Subcutaneous abdominal adipose tissue (tissue), 5 donors: ENCODE measurements at regions not wholly inside any gene's neighbourhood (a gene's known extent, or its start where the extent isn't known, plus 50 kb on each side); places are given as distances from the start of the nearest gene placed in this dataset.

Source experiments
- H3K27ac ChIP-seq: one replicate; pipeline ENCODE4 v1.7.0; 2013; ENCODE audit warnings: low read depth, mild to moderate bottlenecking, inconsistent platforms, low read length, moderate library complexity
- H3K27me3 ChIP-seq, 5 donors: one replicate each; pipeline ENCODE4 v1.7.0; 2013; ENCODE audit warnings: low read length in 5 of 5, inconsistent platforms in 1 of 5; ENCODE audit not compliant: control insufficient read depth in 5 of 5, insufficient read depth in 4 of 5
- H3K36me3 ChIP-seq, 5 donors: one replicate each; pipeline ENCODE4 v1.7.0; 2013; ENCODE audit warnings: low read length in 5 of 5; ENCODE audit not compliant: control insufficient read depth in 5 of 5, insufficient read depth in 5 of 5
- H3K4me1 ChIP-seq, 5 donors: one replicate each; pipeline ENCODE4 v1.7.0; 2013; ENCODE audit warnings: low read length in 5 of 5, mild to moderate bottlenecking in 3 of 5, moderate library complexity in 1 of 5; ENCODE audit not compliant: control insufficient read depth in 5 of 5, insufficient read depth in 5 of 5
- H3K4me3 ChIP-seq, 5 donors: one replicate each; pipeline ENCODE4 v1.7.0; 2013; ENCODE audit warnings: low read length in 5 of 5, low read depth in 1 of 5
- H3K9ac ChIP-seq, 5 donors: one replicate each; pipeline ENCODE4 v1.7.0; 2013; ENCODE audit warnings: low read length in 5 of 5, mild to moderate bottlenecking in 4 of 5, moderate library complexity in 3 of 5
- H3K9me3 ChIP-seq, 5 donors: one replicate each; pipeline ENCODE4 v1.7.0; 2013; ENCODE audit warnings: low read length in 5 of 5; ENCODE audit not compliant: control insufficient read depth in 5 of 5
- donor health status: healthy.
- donor health status: healthy.
- donor health status: healthy.
- donor health status: healthy.
- donor health status: healthy.

DNA sequence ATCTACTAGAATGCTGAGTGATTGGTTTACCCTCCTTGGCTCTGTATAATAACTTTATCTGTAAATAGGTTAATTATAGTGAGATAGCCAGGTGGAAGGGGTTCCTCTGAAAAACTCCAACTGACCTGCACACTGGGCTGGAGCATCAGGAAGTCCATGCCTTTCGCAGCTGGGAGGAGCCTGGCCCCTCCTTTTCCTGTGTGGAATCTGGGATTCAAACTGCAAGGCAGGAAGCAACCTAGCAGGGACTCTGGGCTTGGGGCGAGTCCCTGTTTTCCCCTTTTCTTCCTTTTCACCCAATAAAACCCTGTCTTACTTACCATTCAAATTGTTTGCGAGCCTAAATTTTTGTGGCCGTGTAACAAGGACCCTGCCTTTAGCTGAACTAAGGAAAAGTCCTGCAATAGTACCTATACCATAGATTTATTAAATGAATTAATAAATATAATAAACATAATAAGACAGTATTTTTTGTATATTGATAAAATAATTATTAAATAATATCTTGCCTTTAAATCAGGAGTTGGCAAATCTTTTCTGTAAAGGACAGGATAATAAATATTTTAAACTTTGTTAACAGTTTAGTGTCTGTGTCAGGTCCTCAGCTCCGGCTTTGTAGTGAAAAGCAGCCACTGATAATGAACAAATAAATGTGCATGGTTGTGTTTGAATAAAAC is 406.2 kb upstream of the MMS22L start:
- no peaks in the 10 kb centered on the region for H3K27me3 ChIP-seq
- H3K4me1 ChIP-seq, result no peaks in the 10 kb centered on the region
- no peak overlapping the region for H3K9ac ChIP-seq
- H3K9me3 ChIP-seq, result no peaks in the 10 kb centered on the region
- H3K36me3 ChIP-seq, result no peaks in the 10 kb centered on the region
- H3K4me3 ChIP-seq, result no peak overlapping the region
- no peak overlapping the region for H3K27ac ChIP-seq

DNA sequence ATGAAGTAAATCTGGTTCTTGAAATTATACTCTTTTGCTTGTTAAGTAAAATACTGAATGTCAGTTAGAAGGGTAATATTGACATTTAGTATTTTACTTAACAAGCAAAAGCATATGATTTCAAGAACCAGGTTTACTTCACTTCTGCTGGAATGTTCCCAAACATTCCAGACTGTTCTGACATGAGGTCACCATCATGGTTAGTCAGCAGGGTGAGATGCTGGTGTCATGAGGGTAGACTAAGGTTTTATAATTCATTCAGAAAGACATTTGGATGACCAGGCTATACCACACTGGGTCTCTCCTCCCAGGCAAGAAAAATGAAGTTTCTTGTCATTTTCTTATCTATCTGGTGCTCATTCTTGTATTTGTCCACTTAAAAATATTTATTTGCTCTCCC is 414.4 kb upstream of the MMS22L start:
- Histone ChIP-seq H3K27me3 (no peaks in the 10 kb centered on the region), H3K4me1 (no peaks in the 10 kb centered on the region), H3K4me3 (no peak overlapping the region), H3K36me3 (no peaks in the 10 kb centered on the region), H3K9me3 (no peaks in the 10 kb centered on the region), H3K27ac (no peak overlapping the region), H3K9ac (no peak overlapping the region)

DNA sequence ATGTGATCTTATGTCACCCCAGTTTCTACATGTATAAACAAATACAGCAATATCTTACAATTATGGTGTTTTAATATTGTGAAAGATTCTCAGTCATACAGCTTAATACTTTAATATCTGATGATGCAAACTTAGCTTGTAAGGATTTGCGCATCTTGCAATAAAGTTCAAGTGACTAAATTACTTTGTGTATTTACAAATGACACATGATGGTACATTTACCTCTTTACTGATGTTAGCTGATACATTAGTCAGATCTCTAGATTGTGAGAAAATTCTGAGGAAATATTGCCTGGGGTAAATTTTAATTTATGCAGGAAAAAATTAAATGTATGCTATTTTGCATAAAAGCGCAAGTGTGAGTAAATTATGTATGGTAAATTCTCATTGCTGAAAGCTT is 418.8 kb upstream of the MMS22L start:
- Histone ChIP-seq H3K27me3 (no peaks in the 10 kb centered on the region), H3K27ac (no peak overlapping the region), H3K36me3 (no peaks in the 10 kb centered on the region), H3K4me3 (no peak overlapping the region), H3K9me3 (no peaks in the 10 kb centered on the region), H3K4me1 (no peaks in the 10 kb centered on the region), H3K9ac (no peak overlapping the region)

DNA sequence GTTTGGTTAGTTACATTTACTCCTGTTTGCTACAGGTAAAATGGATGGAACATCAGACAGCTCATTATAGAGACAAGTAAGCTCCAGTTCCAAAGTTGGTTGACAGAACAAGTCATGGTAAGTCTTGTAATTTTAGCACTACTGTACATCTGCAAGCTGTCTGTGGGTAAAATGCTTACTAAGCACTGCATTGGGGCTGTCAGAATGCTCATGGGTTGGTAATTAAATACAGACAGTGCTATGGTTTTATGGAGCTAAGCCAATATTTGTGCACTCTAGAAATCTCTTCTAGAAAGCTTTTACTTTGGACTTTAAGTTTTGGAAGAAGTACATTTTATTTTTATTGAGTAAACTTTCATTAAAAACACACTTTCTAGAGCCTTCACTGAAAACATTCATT is 419.2 kb upstream of the MMS22L start:
- Histone ChIP-seq H3K27ac (no peak overlapping the region), H3K9ac (no peak overlapping the region), H3K9me3 (no peaks in the 10 kb centered on the region), H3K4me1 (no peaks in the 10 kb centered on the region), H3K36me3 (no peaks in the 10 kb centered on the region), H3K27me3 (no peaks in the 10 kb centered on the region), H3K4me3 (no peak overlapping the region)

DNA sequence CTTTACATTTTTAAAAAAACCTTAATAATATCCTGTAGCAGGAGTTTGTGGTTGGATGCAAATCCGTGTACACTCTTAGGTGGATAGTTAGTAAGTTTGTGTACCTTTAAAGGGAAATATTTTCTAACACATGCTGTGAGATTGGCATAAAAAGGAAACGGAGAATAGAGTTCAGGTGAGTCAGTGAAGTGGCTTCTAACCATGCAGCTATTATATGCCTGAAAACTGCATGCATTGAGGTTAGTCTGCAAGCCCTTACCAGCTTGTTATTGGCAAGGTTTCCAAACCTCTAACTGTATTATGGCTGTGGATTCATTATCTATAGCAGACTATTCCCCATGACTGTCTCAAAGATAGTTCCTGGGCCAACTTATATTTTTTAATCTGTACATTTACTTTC is 420.6 kb upstream of the MMS22L start:
- Histone ChIP-seq H3K4me3 (no peak overlapping the region), H3K27ac (no peak overlapping the region), H3K9ac (no peak overlapping the region), H3K9me3 (no peaks in the 10 kb centered on the region), H3K27me3 (no peaks in the 10 kb centered on the region), H3K36me3 (no peaks in the 10 kb centered on the region), H3K4me1 (no peaks in the 10 kb centered on the region)

DNA sequence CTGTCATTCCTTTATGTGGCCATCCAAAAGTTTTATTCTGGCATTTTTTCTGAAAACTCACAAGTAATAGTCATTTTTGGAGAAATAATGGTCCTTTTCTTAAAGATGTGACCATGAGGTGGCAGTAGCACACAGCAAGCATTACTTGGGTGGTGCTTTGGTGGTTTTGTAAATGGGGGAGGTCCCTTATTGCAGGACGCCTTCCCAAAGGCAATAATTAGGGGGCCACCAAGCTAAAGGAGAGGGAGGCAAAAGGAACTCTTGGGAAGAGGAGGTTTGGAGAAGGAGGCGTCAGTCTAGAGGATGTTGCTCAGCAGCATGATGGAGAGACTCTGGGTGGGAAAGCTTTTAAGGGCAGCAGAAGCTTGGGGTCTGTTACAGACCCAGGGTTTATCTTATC is 422.6 kb upstream of the MMS22L start:
- Histone ChIP-seq H3K27ac (no peak overlapping the region), H3K9ac (no peak overlapping the region), H3K9me3 (no peaks in the 10 kb centered on the region), H3K4me1 (no peaks in the 10 kb centered on the region), H3K36me3 (no peaks in the 10 kb centered on the region), H3K27me3 (no peaks in the 10 kb centered on the region), H3K4me3 (no peak overlapping the region)

DNA sequence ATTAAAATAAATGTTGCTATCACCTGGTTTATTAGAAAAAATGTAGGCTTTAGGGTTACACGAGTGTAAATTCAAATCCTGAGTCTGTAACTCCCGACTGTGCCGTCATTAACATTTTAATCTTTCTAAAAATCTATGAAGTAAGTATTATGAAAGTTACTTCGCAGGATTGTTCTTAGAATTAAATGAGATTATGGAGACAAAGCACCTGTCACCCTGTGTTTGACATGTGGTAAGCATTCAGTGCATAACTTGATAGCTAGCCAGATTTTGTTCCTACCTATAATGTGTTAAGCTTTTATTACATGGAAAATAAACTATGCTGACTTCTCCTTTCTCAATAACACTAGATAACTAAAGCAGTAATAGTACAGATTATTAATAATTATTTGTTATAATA is 429.7 kb upstream of the MMS22L start:
- no peak overlapping the region for H3K9ac ChIP-seq
- H3K4me1 ChIP-seq, result no peaks in the 10 kb centered on the region
- peaks cover 0 to 4% (median 3%) of the 10 kb centered on the region in 5 donors for H3K9me3 ChIP-seq
- no peaks in the 10 kb centered on the region for H3K27me3 ChIP-seq
- H3K4me3 ChIP-seq, result no peak overlapping the region
- H3K27ac ChIP-seq, result no peak overlapping the region
- no peaks in the 10 kb centered on the region for H3K36me3 ChIP-seq

DNA sequence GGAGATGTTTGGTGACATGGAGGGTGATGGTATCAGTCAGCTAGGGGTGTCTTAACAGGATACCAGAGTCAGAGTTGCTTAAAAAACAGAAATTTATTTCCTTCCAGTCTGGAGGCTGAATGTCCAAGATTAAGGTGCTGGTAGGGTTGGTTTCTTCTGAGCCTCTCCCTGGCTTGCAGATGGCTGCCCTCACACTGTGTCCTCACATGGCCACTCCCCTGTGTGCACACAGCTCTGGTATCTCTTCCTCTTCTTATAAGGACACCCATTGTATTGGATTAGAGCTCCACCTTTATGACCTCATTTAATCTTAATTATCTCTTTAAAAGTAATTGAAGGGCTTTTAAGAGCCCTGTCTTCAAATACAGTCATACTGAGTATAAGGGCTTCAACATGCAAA is 431.8 kb upstream of the MMS22L start:
- H3K4me3 ChIP-seq, result no peak overlapping the region
- peaks cover 0 to 4% (median 3%) of the 10 kb centered on the region in 5 donors for H3K9me3 ChIP-seq
- no peaks in the 10 kb centered on the region for H3K36me3 ChIP-seq
- H3K4me1 ChIP-seq, result no peaks in the 10 kb centered on the region
- no peaks in the 10 kb centered on the region for H3K27me3 ChIP-seq
- no peak overlapping the region for H3K9ac ChIP-seq
- H3K27ac ChIP-seq, result no peak overlapping the region

DNA sequence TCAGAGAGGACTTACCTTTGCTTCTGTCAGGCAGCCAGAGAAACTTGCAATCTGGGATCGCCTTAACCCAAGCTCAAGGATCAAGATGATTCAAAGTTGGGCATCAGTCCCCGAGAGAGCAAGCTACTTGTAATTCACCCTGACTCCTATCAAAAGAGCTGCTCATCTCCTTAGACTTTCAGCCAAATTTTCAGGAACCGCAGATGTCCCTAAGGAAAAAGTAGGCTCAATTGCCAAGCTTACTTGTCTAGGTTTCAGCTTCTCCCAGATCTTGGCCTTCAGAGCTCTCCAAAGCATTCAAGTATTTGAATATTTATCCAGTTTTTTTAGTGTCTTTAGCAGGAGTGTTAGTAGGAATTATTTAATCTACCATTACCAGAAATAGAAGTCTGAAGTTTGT is 434.1 kb upstream of the MMS22L start:
- H3K4me1 ChIP-seq, result no peaks in the 10 kb centered on the region
- H3K27me3 ChIP-seq, result no peaks in the 10 kb centered on the region
- H3K9me3 ChIP-seq, result peaks cover 0 to 4% (median 3%) of the 10 kb centered on the region in 5 donors
- no peak overlapping the region for H3K27ac ChIP-seq
- H3K9ac ChIP-seq, result no peak overlapping the region
- no peak overlapping the region for H3K4me3 ChIP-seq
- no peaks in the 10 kb centered on the region for H3K36me3 ChIP-seq

DNA sequence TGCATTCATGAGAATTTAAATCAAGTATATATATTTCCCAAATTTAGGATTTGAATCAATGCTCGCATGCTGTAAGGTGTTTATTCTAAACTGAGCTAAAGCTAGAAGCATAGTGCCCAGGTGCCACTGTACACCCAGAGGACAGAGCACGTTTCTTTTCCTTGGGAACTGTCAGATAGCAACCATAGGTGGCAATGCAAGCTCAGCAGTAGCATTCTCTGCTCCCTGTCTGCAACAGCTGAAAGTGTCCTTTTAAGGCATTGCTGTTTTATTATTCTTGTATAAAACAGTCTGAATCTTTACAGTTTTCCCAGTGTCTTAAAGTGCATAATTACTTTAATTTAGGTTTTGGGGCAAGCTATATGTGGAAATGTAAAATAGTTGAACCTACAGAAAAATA is 443.4 kb upstream of the MMS22L start:
- H3K4me3 ChIP-seq, result no peak overlapping the region
- no peak overlapping the region for H3K27ac ChIP-seq
- no peaks in the 10 kb centered on the region for H3K36me3 ChIP-seq
- no peak overlapping the region for H3K9ac ChIP-seq
- no peaks in the 10 kb centered on the region for H3K27me3 ChIP-seq
- H3K9me3 ChIP-seq, result no peaks in the 10 kb centered on the region
- no peaks in the 10 kb centered on the region for H3K4me1 ChIP-seq

DNA sequence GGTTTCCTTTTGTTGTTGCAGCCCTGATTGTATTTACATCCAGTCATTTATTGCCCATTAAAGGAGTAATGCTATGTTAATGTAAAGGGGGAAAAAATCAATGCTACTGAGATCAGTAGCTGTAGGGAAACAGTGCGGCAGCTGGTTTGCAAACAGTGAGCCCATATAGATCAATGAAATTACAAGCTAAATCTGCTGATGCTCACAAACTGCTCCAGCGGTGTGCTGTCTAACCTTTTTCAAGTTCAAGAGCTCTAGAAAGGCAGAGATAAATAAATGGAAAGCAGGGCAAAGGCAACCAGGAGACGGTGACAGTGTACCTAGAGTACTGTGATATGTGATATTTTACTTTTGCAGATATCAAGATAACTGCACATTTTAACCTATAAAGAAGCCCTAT is 449.0 kb upstream of the MMS22L start:
- no peak overlapping the region for H3K4me3 ChIP-seq
- H3K27ac ChIP-seq, result no peak overlapping the region
- no peaks in the 10 kb centered on the region for H3K4me1 ChIP-seq
- H3K9me3 ChIP-seq, result no peaks in the 10 kb centered on the region
- no peak overlapping the region for H3K9ac ChIP-seq
- no peaks in the 10 kb centered on the region for H3K36me3 ChIP-seq
- no peaks in the 10 kb centered on the region for H3K27me3 ChIP-seq
